Stimulated activated CD4-positive, alpha-beta T cell treated with anti-CD3 and anti-CD28 coated beads, Interleukin-2, amount 100 ng/mL, for 24 hours (primary cell): ENCODE measurements at regions not wholly inside any gene's neighbourhood (a gene's known extent, or its start where the extent isn't known, plus 50 kb on each side); places are given as distances from the start of the nearest gene placed in this dataset.

Experiments
- DNase-seq, 2 donors: peaks; one replicate each; pipeline ENCODE4 v3.0.0-alpha.2; 2020

GRCh38 chr13:62092536-62092935, 676.9 kb upstream of the PCDH20 start:
- DNase-seq: no peak

- no peak for DNase-seq
These were observed 672.5 kb upstream of the PCDH20 start for GRCh38 chr13:62088165-62088564.

- DNase-seq: no peak
These were observed 671.5 kb upstream of the PCDH20 start for GRCh38 chr13:62087124-62087523.

GRCh38 chr13:62085337-62086229, 669.9 kb upstream of the PCDH20 start:
- DNase-seq: no peak

- no peak for DNase-seq
These were observed 669.1 kb upstream of the PCDH20 start for GRCh38 chr13:62084728-62085127.

GRCh38 chr13:62067821-62068220, 652.2 kb upstream of the PCDH20 start:
- DNase-seq: no peak

GRCh38 chr13:62065016-62065415, 649.4 kb upstream of the PCDH20 start:
- DNase-seq: no peak

GRCh38 chr13:62061751-62062150, 646.1 kb upstream of the PCDH20 start:
- DNase-seq: no peak

- no peak for DNase-seq
These were observed 644.9 kb upstream of the PCDH20 start for GRCh38 chr13:62060570-62060969.

GRCh38 chr13:62057286-62057685, 641.6 kb upstream of the PCDH20 start:
- no peak for DNase-seq

GRCh38 chr13:62049992-62050391, 634.3 kb upstream of the PCDH20 start:
- no peak for DNase-seq

- no peak for DNase-seq
These were observed 630.9 kb upstream of the PCDH20 start for GRCh38 chr13:62046512-62046911.

- DNase-seq: no peak
These were observed 628.0 kb upstream of the PCDH20 start for GRCh38 chr13:62043600-62043999.

- DNase-seq: no peak
These were observed 625.2 kb upstream of the PCDH20 start for GRCh38 chr13:62040806-62041205.

- no peak for DNase-seq
These were observed 624.4 kb upstream of the PCDH20 start for GRCh38 chr13:62040078-62040477.

- DNase-seq: no peak
These were observed 622.6 kb upstream of the PCDH20 start for GRCh38 chr13:62038214-62038613.

- no peak for DNase-seq
These were observed 620.3 kb upstream of the PCDH20 start for GRCh38 chr13:62035981-62036380.

- DNase-seq: no peak
These were observed 618.3 kb upstream of the PCDH20 start for GRCh38 chr13:62033934-62034333.

GRCh38 chr13:62022369-62022768, 606.7 kb upstream of the PCDH20 start:
- no peak for DNase-seq

GRCh38 chr13:62019858-62020257, 604.2 kb upstream of the PCDH20 start:
- DNase-seq: no peak

GRCh38 chr13:62014299-62014698, 598.6 kb upstream of the PCDH20 start:
- DNase-seq: no peak

GRCh38 chr13:62003452-62003851, 587.8 kb upstream of the PCDH20 start:
- no peak for DNase-seq

GRCh38 chr13:61994174-61994573, 578.5 kb upstream of the PCDH20 start:
- DNase-seq: no peak

GRCh38 chr13:61989978-61990377, 574.3 kb upstream of the PCDH20 start:
- DNase-seq: no peak

- no peak for DNase-seq
These were observed 573.2 kb upstream of the PCDH20 start for GRCh38 chr13:61988810-61989209.
